Mesenchymal stem cell (in vitro differentiated cells and primary cell): ENCODE measurements at regions not wholly inside any gene's neighbourhood (a gene's known extent, or its start where the extent isn't known, plus 50 kb on each side); places are given as distances from the start of the nearest gene placed in this dataset.

Experiments
- DNase-seq: peaks from one replicate; pipeline ENCODE4 v3.0.0-alpha.2; 2013
- H2AFZ ChIP-seq: one replicate; pipeline ENCODE4 v1.6.1; 2013; ENCODE audit warnings: low read depth, mild to moderate bottlenecking, control low read depth, inconsistent platforms, low read length, moderate library complexity
- H2AK5ac ChIP-seq: 2 replicates; pipeline ENCODE4 v1.6.1; 2013; ENCODE audit warnings: low read length, moderate library complexity, mild to moderate bottlenecking, inconsistent platforms; ENCODE audit not compliant: severe bottlenecking
- H2BK120ac ChIP-seq: one replicate; pipeline ENCODE4 v1.6.1; 2013; ENCODE audit warnings: low read depth, mild to moderate bottlenecking, inconsistent platforms, low read length, moderate library complexity
- H2BK12ac ChIP-seq, 2 experiments: one replicate each; pipeline ENCODE4 v1.6.1; 2013; ENCODE audit warnings: inconsistent platforms in 2 of 2, low read length in 2 of 2, mild to moderate bottlenecking in 2 of 2, moderate library complexity in 2 of 2, control low read depth in 1 of 2
- H2BK15ac ChIP-seq: one replicate; pipeline ENCODE4 v1.6.1; 2013; ENCODE audit warnings: mild to moderate bottlenecking, low read depth, inconsistent platforms; ENCODE audit not compliant: poor library complexity, severe bottlenecking
- H2BK5ac ChIP-seq: 2 replicates; pipeline ENCODE4 v1.6.1; 2013; ENCODE audit warnings: low read depth, mild to moderate bottlenecking, low read length, control low read depth, inconsistent platforms; ENCODE audit not compliant: poor library complexity, severe bottlenecking
- H3K14ac ChIP-seq, 2 experiments: one replicate each; pipeline ENCODE4 v1.6.1; 2013; ENCODE audit warnings: inconsistent platforms in 2 of 2, low read length in 2 of 2, control low read depth in 1 of 2, mild to moderate bottlenecking in 1 of 2, moderate library complexity in 1 of 2
- H3K18ac ChIP-seq, 2 experiments: one replicate each; pipeline ENCODE4 v1.6.1; 2013; ENCODE audit warnings: inconsistent platforms in 2 of 2, low read length in 2 of 2, control low read depth in 1 of 2, low read depth in 1 of 2, mild to moderate bottlenecking in 1 of 2
- H3K23ac ChIP-seq, 2 experiments: one replicate each; pipeline ENCODE4 v1.6.1; 2013; ENCODE audit warnings: inconsistent platforms in 2 of 2, low read length in 2 of 2, mild to moderate bottlenecking in 2 of 2, moderate library complexity in 2 of 2, control low read depth in 1 of 2
- H3K27ac ChIP-seq: 2 replicates; pipeline ENCODE4 v1.5.1; 2013; ENCODE audit warnings: mild to moderate bottlenecking, moderate library complexity, low read length, control low read depth, inconsistent platforms; ENCODE audit not compliant: poor library complexity, severe bottlenecking
- H3K27me3 ChIP-seq, 2 experiments: 2 replicates each; pipeline versions ENCODE4 v1.6.1 to v1.7.0; 2013; ENCODE audit warnings: low read length in 2 of 2, mild to moderate bottlenecking in 2 of 2, moderate library complexity in 2 of 2, control low read depth in 1 of 2, inconsistent platforms in 1 of 2; ENCODE audit not compliant: control insufficient read depth in 1 of 2, insufficient read depth in 1 of 2
- H3K36me3 ChIP-seq, 2 experiments: 2 replicates each; pipeline versions ENCODE4 v1.6.1 to v1.7.0; 2013; ENCODE audit warnings: low read length in 2 of 2, control low read depth in 1 of 2, inconsistent platforms in 1 of 2, low read depth in 1 of 2, mild to moderate bottlenecking in 1 of 2; ENCODE audit not compliant: insufficient read depth in 2 of 2, control insufficient read depth in 1 of 2
- H3K4ac ChIP-seq, 2 experiments: one replicate each; pipeline ENCODE4 v1.6.1; 2013; ENCODE audit warnings: inconsistent platforms in 2 of 2, low read length in 2 of 2, mild to moderate bottlenecking in 2 of 2, moderate library complexity in 2 of 2, control low read depth in 1 of 2, low read depth in 1 of 2
- H3K4me1 ChIP-seq: 2 replicates; pipeline ENCODE4 v1.6.1; 2013; ENCODE audit warnings: low read depth, low read length, control low read depth; ENCODE audit not compliant: control insufficient read depth, insufficient read depth
- H3K4me2 ChIP-seq: 2 replicates; pipeline ENCODE4 v1.6.1; 2013; ENCODE audit warnings: low read length, mild to moderate bottlenecking, inconsistent platforms; ENCODE audit not compliant: poor library complexity, severe bottlenecking
- H3K4me3 ChIP-seq, 2 experiments: 2 replicates each; pipeline versions ENCODE4 v1.5.1 to v1.7.0; 2013; ENCODE audit warnings: low read length in 2 of 2, mild to moderate bottlenecking in 2 of 2, control low read depth in 1 of 2, low read depth in 1 of 2; ENCODE audit not compliant: insufficient read depth in 1 of 2
- H3K79me1 ChIP-seq: replicated peaks from 2 replicates; pipeline ENCODE4 v1.6.1; 2013; ENCODE audit warnings: mild to moderate bottlenecking, control low read depth, low read length, inconsistent platforms; ENCODE audit not compliant: poor library complexity, severe bottlenecking
- H3K9ac ChIP-seq: 2 replicates; pipeline ENCODE4 v1.7.0; 2013; ENCODE audit warnings: mild to moderate bottlenecking, low read length, moderate library complexity
- H3K9me3 ChIP-seq: 2 replicates; pipeline ENCODE4 v1.7.0; 2013; ENCODE audit warnings: mild to moderate bottlenecking, low read length; ENCODE audit not compliant: control insufficient read depth
- H4K8ac ChIP-seq: one replicate; pipeline ENCODE4 v1.6.1; 2013; ENCODE audit warnings: inconsistent platforms, mild to moderate bottlenecking, low read length, moderate library complexity
- H4K91ac ChIP-seq: one replicate; pipeline ENCODE4 v1.6.1; 2013; ENCODE audit warnings: mild to moderate bottlenecking, low read length, inconsistent platforms
- WGBS: methylation state at CpG from one replicate; pipeline ENCODE4 v1.1.7; 2013; ENCODE audit warnings: mixed read lengths; 5-methylcytosine and 5-hydroxymethylcytosine counted together

GRCh38 chr14:51562816-51563215 is 88.9 kb upstream of the FRMD6 start:
- no peak overlapping the region for H2AFZ ChIP-seq
- DNase-seq: peak; percentile 68

GRCh38 chr14:51563560-51563959 is 88.2 kb upstream of the FRMD6 start:
- Histone ChIP-seq H3K23ac (no peak overlapping the region), H3K14ac (no peak overlapping the region), H4K8ac (no peak overlapping the region), H2BK120ac (no peak overlapping the region), H3K4ac (no peak overlapping the region), H3K9me3 (no peaks in the 10 kb centered on the region), H3K4me1 (peaks cover 7% of the 10 kb centered on the region), H3K36me3 (no peaks in the 10 kb centered on the region), H3K9ac (no peak overlapping the region), H2BK15ac (no peak overlapping the region), H3K4me3 (no peak overlapping the region), H2AFZ (no peak overlapping the region), H4K91ac (no peak overlapping the region), H3K27ac (no peak overlapping the region), H3K27me3 (no peaks in the 10 kb centered on the region), H2BK12ac (no peak overlapping the region), H3K4me2 (no peak overlapping the region), H2BK5ac (no peak overlapping the region), H2AK5ac (no peak overlapping the region), H3K79me1 (peaks cover 3% of the 10 kb centered on the region), H3K18ac (no peak overlapping the region)
- DNase-seq: no peak
- 100% methylated on average over 3 of the region's 3 CpGs for WGBS

More at GRCh38 chr14:51562816-51563215, 88.9 kb upstream of the FRMD6 start:
- 75% methylated on average over 5 of the region's 5 CpGs for WGBS
- H4K91ac ChIP-seq: no peak overlapping the region
- no peak overlapping the region for H4K8ac ChIP-seq
- no peak overlapping the region for H2BK5ac ChIP-seq
- no peak overlapping the region for H3K27ac ChIP-seq
- H3K4me3 ChIP-seq: no peak overlapping the region
- H3K9ac ChIP-seq: no peak overlapping the region
- no peak overlapping the region for H3K4ac ChIP-seq
- no peaks in the 10 kb centered on the region for H3K9me3 ChIP-seq
- H3K14ac ChIP-seq: no peak overlapping the region
- H3K36me3 ChIP-seq: no peaks in the 10 kb centered on the region
- peaks cover 3% of the 10 kb centered on the region for H3K79me1 ChIP-seq
- H2AK5ac ChIP-seq: no peak overlapping the region
- no peak overlapping the region for H3K4me2 ChIP-seq
- no peaks in the 10 kb centered on the region for H3K27me3 ChIP-seq
- no peak overlapping the region for H2BK12ac ChIP-seq
- peaks cover 7% of the 10 kb centered on the region for H3K4me1 ChIP-seq
- H3K18ac ChIP-seq: peak overlapping the region in 1 of 2 experiments; percentile 2
- no peak overlapping the region for H2BK15ac ChIP-seq
- H3K23ac ChIP-seq: no peak overlapping the region
- no peak overlapping the region for H2BK120ac ChIP-seq

DNA sequence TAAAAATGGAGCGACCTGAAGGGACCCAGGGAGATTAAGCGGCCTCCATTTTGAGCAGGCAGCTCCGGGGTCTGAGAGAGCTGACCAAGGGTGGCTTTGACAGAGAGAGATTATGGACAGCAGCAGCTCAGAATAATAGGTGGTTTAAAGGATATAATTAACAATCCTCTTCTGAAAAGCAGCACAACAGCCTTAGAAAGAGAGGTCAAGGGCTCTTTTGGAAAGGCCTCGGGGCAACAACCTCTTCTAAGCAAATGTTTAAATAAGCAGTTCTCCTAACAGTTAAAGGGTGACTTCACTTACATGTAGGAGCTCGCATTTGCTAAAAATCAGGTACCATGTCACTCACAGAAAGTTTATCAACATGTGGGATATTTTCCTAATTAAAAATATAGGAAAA is 87.2 kb upstream of the FRMD6 start:
- Histone ChIP-seq H3K4me1 (peaks cover 7% of the 10 kb centered on the region), H2AK5ac (no peak overlapping the region), H3K36me3 (no peaks in the 10 kb centered on the region), H3K27me3 (no peaks in the 10 kb centered on the region), H3K18ac (peak overlapping the region in 1 of 2 experiments; percentile 59), H3K9me3 (no peaks in the 10 kb centered on the region), H3K27ac (no peak overlapping the region), H2BK120ac (no peak overlapping the region), H3K14ac (no peak overlapping the region), H2BK5ac (no peak overlapping the region), H3K79me1 (peaks cover 3% of the 10 kb centered on the region), H2AFZ (no peak overlapping the region), H3K4ac (no peak overlapping the region), H3K4me3 (no peak overlapping the region), H2BK15ac (no peak overlapping the region), H4K8ac (no peak overlapping the region), H3K23ac (no peak overlapping the region), H2BK12ac (no peak overlapping the region), H4K91ac (no peak overlapping the region), H3K9ac (no peak overlapping the region), H3K4me2 (no peak overlapping the region)
- 92% methylated on average over 4 of the region's 5 CpGs for WGBS
- DNase-seq: no peak

DNA sequence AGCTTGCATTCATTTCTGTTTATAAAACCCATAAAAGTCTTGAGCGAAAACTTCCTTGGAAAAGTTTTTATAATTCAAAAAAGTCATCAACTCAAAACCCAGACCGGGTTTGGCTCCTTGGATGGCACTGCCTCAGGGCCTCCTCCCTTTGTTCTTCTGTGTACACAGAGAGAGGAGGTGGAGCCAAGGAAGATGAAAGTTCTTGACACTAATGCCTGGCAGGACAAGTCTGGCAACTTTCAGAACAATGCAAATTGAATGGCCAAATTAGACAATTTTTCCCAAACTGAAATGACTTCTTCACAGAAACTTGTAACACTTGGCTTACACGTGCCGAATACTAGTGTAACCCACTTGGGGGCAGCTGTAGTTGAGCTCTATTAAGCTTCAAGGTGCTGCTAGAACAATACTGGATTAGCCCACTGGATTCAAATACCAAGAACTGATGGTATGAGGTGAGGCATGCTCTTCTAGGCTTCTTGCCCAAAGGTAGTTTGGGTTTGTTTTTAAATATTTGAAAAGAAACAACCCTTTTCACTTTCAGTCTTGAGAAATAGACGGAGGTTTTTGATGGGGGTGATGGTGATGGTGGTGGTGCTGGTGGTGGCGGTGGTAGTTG is 86.6 kb upstream of the FRMD6 start:
- Histone ChIP-seq H3K18ac (peak overlapping the region in 1 of 2 experiments; percentile 66), H2BK15ac (peak overlapping the region; percentile 77), H3K27ac (no peak overlapping the region), H2AK5ac (no peak overlapping the region), H3K4ac (no peak overlapping the region), H3K9me3 (no peaks in the 10 kb centered on the region), H3K4me3 (no peak overlapping the region), H3K79me1 (peaks cover 3% of the 10 kb centered on the region), H4K91ac (no peak overlapping the region), H3K23ac (no peak overlapping the region), H2BK120ac (no peak overlapping the region), H3K27me3 (no peaks in the 10 kb centered on the region), H4K8ac (no peak overlapping the region), H3K14ac (no peak overlapping the region), H3K4me2 (no peak overlapping the region), H2BK5ac (no peak overlapping the region), H3K36me3 (no peaks in the 10 kb centered on the region), H3K9ac (no peak overlapping the region), H2BK12ac (peak overlapping the region in 1 of 2 experiments; percentile 63), H3K4me1 (peaks cover 7% of the 10 kb centered on the region), H2AFZ (no peak overlapping the region)
- no peak for DNase-seq
- WGBS: 95% methylated on average over 5 of the region's 6 CpGs
